Testis (tissue), 2 donors: ENCODE measurements at regions not wholly inside any gene's neighbourhood (a gene's known extent, or its start where the extent isn't known, plus 50 kb on each side); places are given as distances from the start of the nearest gene placed in this dataset.

Experiments used
- DNase-seq: peaks from one replicate; pipeline ENCODE4 v3.0.0-alpha.2; 2019
- H3K27ac ChIP-seq, 2 donors: fragments of 200-600 bp; sonication (generic); one replicate each; pipeline ENCODE4 v1.5.1; 2019
- H3K27me3 ChIP-seq: fragments of 200-600 bp; sonication (generic); one replicate; pipeline ENCODE4 v1.5.1; 2019
- H3K36me3 ChIP-seq: fragments of 200-600 bp; sonication (generic); one replicate; pipeline ENCODE4 v1.5.1; 2017; ENCODE audit warnings: low read depth; ENCODE audit errors: missing control alignments
- H3K4me1 ChIP-seq: fragments of 200-600 bp; sonication (generic); one replicate; pipeline ENCODE4 v1.5.1; 2019
- H3K4me3 ChIP-seq, 2 donors: fragments of 200-600 bp; sonication (generic); one replicate each; pipeline ENCODE4 v1.5.1; 2017 to 2019
- H3K9me3 ChIP-seq: fragments of 200-600 bp; sonication (generic); one replicate; pipeline ENCODE4 v1.5.1; 2017
- POLR2A ChIP-seq: fragments of 450-650 bp; IDR thresholded peaks from one replicate; pipeline ENCODE4 v1.6.1; 2017; ENCODE audit warnings: antibody characterized with exemption, mild to moderate bottlenecking, moderate library complexity
- WGBS, 2 donors: methylation state at CpG; one replicate each; pipeline ENCODE4 v1.1.5; 2018; 5-methylcytosine and 5-hydroxymethylcytosine counted together
- intact Hi-C: fragments of 100-400 bp; cut with DNase I; formaldehyde crosslinking; loops from one replicate; pipeline ENCODE4 v1.15.1; 2023; ENCODE audit warnings: low total_unique reads
- TF ChIP-seq, protein P1 (sequence below), 3 experiments: fragments of 450-650 bp in 2 of 3; fragments of 200-600 bp in 1 of 3; sonication (generic) in 1 of 3; IDR thresholded peaks; one replicate each; pipeline ENCODE4 v1.5.1; 2016 to 2019; ENCODE audit warnings: antibody characterized with exemption in 3 of 3, mild to moderate bottlenecking in 2 of 3, moderate library complexity in 1 of 3

DNA sequence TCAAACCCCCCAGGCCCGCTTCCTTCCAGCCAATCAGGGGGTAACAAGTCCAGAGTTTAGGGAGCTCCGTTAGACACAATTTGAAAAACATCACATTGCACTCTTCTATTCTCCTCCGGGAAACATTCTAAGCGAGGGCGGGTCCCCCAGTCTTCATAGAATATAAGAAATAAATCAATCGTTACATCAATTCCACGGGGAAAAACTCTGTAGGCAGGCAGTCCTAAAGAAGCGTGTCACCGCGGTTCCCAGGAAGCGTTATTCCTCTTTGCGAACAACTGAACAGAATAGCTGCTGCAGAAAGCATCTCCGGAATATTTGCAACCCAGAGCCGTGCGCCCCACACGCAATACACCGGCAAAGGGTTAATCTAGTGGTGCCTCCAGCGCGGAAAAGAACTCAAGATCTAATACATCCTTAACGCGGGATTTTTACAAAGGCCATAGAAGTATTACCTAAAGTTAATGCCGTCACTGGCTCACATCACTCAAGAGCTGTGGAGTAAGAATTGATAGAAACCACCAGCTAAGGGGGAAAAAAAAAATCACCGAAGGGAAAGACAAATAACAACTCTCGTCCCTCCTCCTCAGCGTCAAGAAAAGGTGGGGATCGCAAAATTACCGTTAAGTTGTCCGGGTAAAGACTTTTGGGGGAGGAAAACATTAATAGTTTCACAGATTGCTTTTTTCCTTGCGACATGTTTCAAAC is 65.1 kb downstream of the KCNRG start:
- WGBS, 2 donors: 11 to 15% methylated on average over 29 of the region's 29 CpGs
- Histone ChIP-seq H3K27ac (peak overlapping the region; percentile 87 to 92), H3K36me3 (no peaks in the 10 kb centered on the region), H3K27me3 (no peaks in the 10 kb centered on the region), H3K4me1 (peaks cover 8% of the 10 kb centered on the region), H3K9me3 (no peaks in the 10 kb centered on the region), H3K4me3 (peak overlapping the region; percentile 81 to 82)
- intact Hi-C loops: loop anchor here (5.0 kb wide), 2 partner anchors 47 to 83 kb away; partner anchors contain the start of gene TRIM13
- TF ChIP-seq, protein P1, sequence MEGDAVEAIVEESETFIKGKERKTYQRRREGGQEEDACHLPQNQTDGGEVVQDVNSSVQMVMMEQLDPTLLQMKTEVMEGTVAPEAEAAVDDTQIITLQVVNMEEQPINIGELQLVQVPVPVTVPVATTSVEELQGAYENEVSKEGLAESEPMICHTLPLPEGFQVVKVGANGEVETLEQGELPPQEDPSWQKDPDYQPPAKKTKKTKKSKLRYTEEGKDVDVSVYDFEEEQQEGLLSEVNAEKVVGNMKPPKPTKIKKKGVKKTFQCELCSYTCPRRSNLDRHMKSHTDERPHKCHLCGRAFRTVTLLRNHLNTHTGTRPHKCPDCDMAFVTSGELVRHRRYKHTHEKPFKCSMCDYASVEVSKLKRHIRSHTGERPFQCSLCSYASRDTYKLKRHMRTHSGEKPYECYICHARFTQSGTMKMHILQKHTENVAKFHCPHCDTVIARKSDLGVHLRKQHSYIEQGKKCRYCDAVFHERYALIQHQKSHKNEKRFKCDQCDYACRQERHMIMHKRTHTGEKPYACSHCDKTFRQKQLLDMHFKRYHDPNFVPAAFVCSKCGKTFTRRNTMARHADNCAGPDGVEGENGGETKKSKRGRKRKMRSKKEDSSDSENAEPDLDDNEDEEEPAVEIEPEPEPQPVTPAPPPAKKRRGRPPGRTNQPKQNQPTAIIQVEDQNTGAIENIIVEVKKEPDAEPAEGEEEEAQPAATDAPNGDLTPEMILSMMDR (IDR thresholded peaks at IDR 0.05): no peak
- peak; percentile 56 for DNase-seq

DNA sequence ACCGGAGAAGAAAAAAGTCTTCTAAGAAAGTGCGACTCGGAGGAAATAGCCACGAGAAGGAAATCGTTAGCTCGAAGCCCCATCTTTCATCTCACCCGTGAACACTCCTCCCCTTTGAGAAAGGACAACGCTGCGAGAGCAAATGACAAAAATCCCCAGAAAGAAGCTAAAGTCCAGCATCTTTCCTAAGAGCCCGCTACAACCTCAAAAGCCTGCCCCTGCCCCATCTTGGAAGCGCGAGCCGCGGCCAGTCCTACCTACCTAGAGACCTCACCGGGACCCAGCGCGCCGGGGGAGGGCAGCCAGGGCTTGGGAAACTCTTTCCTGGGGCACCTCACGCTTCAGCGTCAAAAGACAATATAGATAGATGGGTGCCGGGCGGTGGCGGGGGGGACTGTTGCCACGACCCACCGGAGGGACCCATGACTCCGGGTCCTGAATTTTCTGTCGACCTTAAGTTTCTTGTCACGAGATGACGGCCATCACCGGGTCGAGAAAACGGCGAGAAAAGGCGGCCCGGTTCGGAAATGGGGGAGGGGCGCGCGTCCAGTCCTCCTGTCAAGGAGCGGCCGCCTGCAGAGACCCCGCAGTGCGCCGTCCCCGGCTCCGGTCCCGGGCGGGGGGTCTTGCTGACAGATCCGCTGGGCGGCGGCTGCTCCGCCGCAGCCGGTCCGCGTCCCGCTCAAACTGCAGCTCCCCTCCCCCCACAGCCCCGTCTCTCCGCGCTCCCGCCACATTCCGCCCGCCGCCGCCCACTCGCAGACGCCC is 65.9 kb downstream of the KCNRG start:
- no peaks in the 10 kb centered on the region for H3K9me3 ChIP-seq
- TF ChIP-seq, protein P1 (IDR thresholded peaks at IDR 0.05): no peak
- TF ChIP-seq POLR2A: no peak
- peak overlapping the region; percentile 87 to 92 for H3K27ac ChIP-seq
- no peaks in the 10 kb centered on the region for H3K36me3 ChIP-seq
- H3K4me3 ChIP-seq: peak overlapping the region; percentile 81 to 82
- H3K27me3 ChIP-seq: no peaks in the 10 kb centered on the region
- peak; percentile 72 for DNase-seq
- 0 to 1% methylated on average over 43 to 66 of the region's 67 CpGs for WGBS, 2 donors
- intact Hi-C loops: loop anchor here (5.0 kb wide), 2 partner anchors 46 to 84 kb away; partner anchors contain the start of gene TRIM13
- H3K4me1 ChIP-seq: peaks cover 8% of the 10 kb centered on the region

DNA sequence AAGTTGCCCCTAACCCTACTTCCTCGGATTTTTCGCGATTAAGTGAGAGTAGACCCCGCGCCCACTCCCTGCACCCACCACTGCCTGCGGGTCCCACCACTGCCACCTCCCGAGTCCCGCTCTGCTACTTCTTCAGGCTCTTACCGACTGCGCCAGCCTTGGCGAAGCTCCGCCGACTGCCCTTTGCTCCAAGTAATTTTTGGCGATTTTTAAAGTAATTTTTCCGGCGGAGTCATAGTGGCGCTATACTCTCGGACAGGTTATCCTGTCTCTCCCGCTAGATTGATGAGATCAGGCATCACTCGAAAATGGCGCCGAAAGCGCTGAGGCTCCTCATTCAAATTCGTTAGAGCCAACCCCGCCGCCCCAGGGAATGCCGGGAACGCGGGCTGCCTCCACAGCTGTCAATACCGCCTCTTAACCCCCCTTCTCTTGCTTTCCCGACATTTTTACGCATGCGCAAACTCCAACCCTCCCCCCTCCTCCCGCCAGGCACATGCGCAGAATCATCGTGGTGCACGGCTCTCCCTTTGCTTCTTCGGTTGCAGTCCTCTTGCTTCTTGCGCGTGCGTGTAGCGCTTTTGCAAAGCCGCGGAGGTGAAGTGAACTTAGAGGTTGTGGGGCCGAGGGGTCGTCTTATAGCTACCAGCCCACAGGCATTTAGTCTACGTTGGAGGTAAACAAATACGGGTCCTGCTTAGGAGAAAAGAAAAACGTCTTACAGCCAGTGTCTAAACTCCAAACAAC is 66.6 kb downstream of the KCNRG start:
- H3K4me1 ChIP-seq: peaks cover 8% of the 10 kb centered on the region
- 1% methylated on average over 39 to 49 of the region's 49 CpGs for WGBS, 2 donors

More for the DNA sequence above, 66.6 kb downstream of the KCNRG start:
- Histone ChIP-seq H3K36me3 (no peaks in the 10 kb centered on the region), H3K4me3 (peak overlapping the region; percentile 81 to 82), H3K27me3 (no peaks in the 10 kb centered on the region), H3K27ac (peak overlapping the region; percentile 87 to 92), H3K9me3 (no peaks in the 10 kb centered on the region)
- DNase-seq: peak; percentile 98
- intact Hi-C loops: loop anchor here (5.0 kb wide), 2 partner anchors 45 to 85 kb away; partner anchors contain the start of gene TRIM13
- TF ChIP-seq, protein P1 (IDR thresholded peaks at IDR 0.05): peak in 1 of 3 experiments; percentile 2
- peak; percentile 35 for TF ChIP-seq POLR2A
